ENCODE measurements at regions not wholly inside any gene's neighbourhood (a gene's known extent, or its start where the extent isn't known, plus 50 kb on each side); places are given as distances from the start of the nearest gene placed in this dataset.
"Not testable (repeated sequence)": the region's sequence is repeated elsewhere in the genome, so short reads cannot be mapped to it uniquely, and the experiment has no call there.

DNA sequence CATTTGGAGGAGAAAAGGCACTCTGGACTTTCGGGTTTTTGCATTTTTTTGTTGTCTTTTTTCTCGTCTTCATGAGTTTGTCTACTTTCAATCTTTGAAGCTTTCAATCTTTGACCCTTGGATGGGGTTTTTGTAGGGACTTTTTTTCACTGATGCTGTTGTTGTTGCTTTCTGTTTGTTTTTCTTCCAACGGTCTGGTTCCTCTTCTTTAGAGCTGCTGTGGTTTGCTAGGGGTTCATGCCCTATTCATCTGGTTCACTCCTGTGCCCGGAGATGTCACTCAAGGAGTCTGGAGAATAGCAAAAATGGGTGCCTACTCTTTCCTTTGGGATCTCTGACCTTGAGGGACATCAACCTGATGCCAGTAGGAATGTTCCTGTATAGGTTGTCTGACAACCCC is 378.6 kb upstream of the TYRP1 start:
- Histone ChIP-seq H3K4me3 (no peak overlapping the region), H3K27ac (no peak overlapping the region), H3K4me1 (no peaks in the 10 kb centered on the region), H3K9me3 (no peaks in the 10 kb centered on the region), H3K27me3 (no peaks in the 10 kb centered on the region), H3K36me3 (no peaks in the 10 kb centered on the region)
- DNase-seq (ENCODE audit: extremely low spot score in 2 of 2): no peak
- TF ChIP-seq POLR2A (IDR thresholded peaks at IDR 0.05) (no peak), POLR2AphosphoS5 (IDR thresholded peaks at IDR 0.05; ENCODE audit: insufficient read depth in 1 of 2, low read depth in 1 of 2) (no peak), CTCF (IDR thresholded peaks at IDR 0.05) (no peak)
- intact Hi-C loops (cut with DNase I): no loop called here

- H3K27ac ChIP-seq: no peak overlapping the region
- no peaks in the 10 kb centered on the region for H3K27me3 ChIP-seq
- H3K9me3 ChIP-seq: no peaks in the 10 kb centered on the region
- no peak overlapping the region for H3K4me3 ChIP-seq
- DNase-seq (ENCODE audit: extremely low spot score in 2 of 2): no peak
- no peaks in the 10 kb centered on the region for H3K36me3 ChIP-seq
- intact Hi-C loops (cut with DNase I): no loop called here
- no peak for TF ChIP-seq POLR2AphosphoS5 (IDR thresholded peaks at IDR 0.05; ENCODE audit: insufficient read depth in 1 of 2, low read depth in 1 of 2)
- TF ChIP-seq CTCF (IDR thresholded peaks at IDR 0.05): no peak
- no peak for TF ChIP-seq POLR2A (IDR thresholded peaks at IDR 0.05)
- no peaks in the 10 kb centered on the region for H3K4me1 ChIP-seq
These were observed 374.2 kb upstream of the TYRP1 start for GRCh38 chr9:12318732-12319685.

- no peaks in the 10 kb centered on the region for H3K27me3 ChIP-seq
- H3K9me3 ChIP-seq: no peaks in the 10 kb centered on the region
- H3K27ac ChIP-seq: no peak overlapping the region
- TF ChIP-seq POLR2A (IDR thresholded peaks at IDR 0.05) (no peak), POLR2AphosphoS5 (IDR thresholded peaks at IDR 0.05; ENCODE audit: insufficient read depth in 1 of 2, low read depth in 1 of 2) (no peak), CTCF (IDR thresholded peaks at IDR 0.05) (no peak)
- no peaks in the 10 kb centered on the region for H3K36me3 ChIP-seq
- intact Hi-C loops (cut with DNase I): no loop called here
- H3K4me3 ChIP-seq: no peak overlapping the region
- no peak for DNase-seq (ENCODE audit: extremely low spot score in 2 of 2)
- no peaks in the 10 kb centered on the region for H3K4me1 ChIP-seq
These were observed 363.6 kb upstream of the TYRP1 start for GRCh38 chr9:12329623-12329985.

DNA sequence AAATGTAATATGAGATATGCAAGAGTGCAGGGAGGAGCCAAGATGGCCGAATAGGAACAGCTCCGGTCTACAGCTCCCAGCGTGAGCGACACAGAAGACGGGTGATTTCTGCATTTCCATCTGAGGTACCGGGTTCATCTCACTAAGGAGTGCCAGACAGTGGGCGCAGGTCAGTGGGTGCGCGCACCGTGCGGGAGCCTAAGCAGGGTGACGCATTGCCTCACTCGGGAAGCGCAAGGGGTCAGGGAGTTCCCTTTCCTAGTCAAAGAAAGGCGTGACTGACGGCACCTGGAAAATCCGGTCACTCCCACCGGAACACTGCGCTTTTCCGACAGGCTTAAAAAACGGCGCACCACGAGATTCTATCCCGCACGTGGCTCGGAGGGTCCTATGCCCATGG is 359.2 kb upstream of the TYRP1 start:
- H3K9me3 ChIP-seq; H3K27me3 ChIP-seq; H3K36me3 ChIP-seq; DNase-seq (ENCODE audit: extremely low spot score in 2 of 2); H3K27ac ChIP-seq; intact Hi-C loops (cut with DNase I); H3K4me3 ChIP-seq; H3K4me1 ChIP-seq: not testable (repeated sequence)

DNA sequence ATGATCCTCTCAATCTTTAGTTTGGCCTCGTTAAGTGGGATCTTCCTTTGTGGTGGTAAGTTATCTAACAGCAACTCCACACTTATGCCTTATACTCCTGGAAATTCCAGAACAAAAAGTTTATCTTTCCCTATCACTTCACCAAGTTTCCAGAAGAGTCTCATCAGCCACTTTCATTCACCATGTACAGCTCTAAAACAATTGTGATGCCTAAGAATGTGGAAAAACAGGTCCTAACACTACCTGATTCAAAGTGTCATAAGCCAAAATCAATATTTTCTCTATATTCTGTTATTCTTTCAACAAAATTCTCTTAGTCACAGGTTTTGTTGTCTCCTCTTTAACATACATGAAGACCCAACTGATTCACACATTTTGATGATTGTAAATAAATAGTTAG is 342.4 kb upstream of the TYRP1 start:
- Histone ChIP-seq H3K27me3 (no peaks in the 10 kb centered on the region), H3K9me3 (no peaks in the 10 kb centered on the region), H3K4me1 (no peaks in the 10 kb centered on the region), H3K36me3 (no peaks in the 10 kb centered on the region), H3K4me3 (no peak overlapping the region), H3K27ac (no peak overlapping the region)
- intact Hi-C loops (cut with DNase I): no loop called here
- DNase-seq (ENCODE audit: extremely low spot score in 2 of 2): no peak
- TF ChIP-seq POLR2AphosphoS5 (IDR thresholded peaks at IDR 0.05; ENCODE audit: insufficient read depth in 1 of 2, low read depth in 1 of 2) (no peak), POLR2A (IDR thresholded peaks at IDR 0.05) (no peak), CTCF (IDR thresholded peaks at IDR 0.05) (no peak)

All from vagina (tissue), 2 donors.